Mesenchymal stem cell (in vitro differentiated cells and primary cell): ENCODE measurements at regions not wholly inside any gene's neighbourhood (a gene's known extent, or its start where the extent isn't known, plus 50 kb on each side); places are given as distances from the start of the nearest gene placed in this dataset.
"Not testable (repeated sequence)": the region's sequence is repeated elsewhere in the genome, so short reads cannot be mapped to it uniquely, and the experiment has no call there.

Experiments
- DNase-seq: peaks from one replicate; pipeline ENCODE4 v3.0.0-alpha.2; 2013
- H2AFZ ChIP-seq: one replicate; pipeline ENCODE4 v1.6.1; 2013; ENCODE audit warnings: low read depth, mild to moderate bottlenecking, control low read depth, inconsistent platforms, low read length, moderate library complexity
- H2AK5ac ChIP-seq: 2 replicates; pipeline ENCODE4 v1.6.1; 2013; ENCODE audit warnings: low read length, moderate library complexity, mild to moderate bottlenecking, inconsistent platforms; ENCODE audit not compliant: severe bottlenecking
- H2BK120ac ChIP-seq: one replicate; pipeline ENCODE4 v1.6.1; 2013; ENCODE audit warnings: low read depth, mild to moderate bottlenecking, inconsistent platforms, low read length, moderate library complexity
- H2BK12ac ChIP-seq, 2 experiments: one replicate each; pipeline ENCODE4 v1.6.1; 2013; ENCODE audit warnings: inconsistent platforms in 2 of 2, low read length in 2 of 2, mild to moderate bottlenecking in 2 of 2, moderate library complexity in 2 of 2, control low read depth in 1 of 2
- H2BK15ac ChIP-seq: one replicate; pipeline ENCODE4 v1.6.1; 2013; ENCODE audit warnings: mild to moderate bottlenecking, low read depth, inconsistent platforms; ENCODE audit not compliant: poor library complexity, severe bottlenecking
- H2BK5ac ChIP-seq: 2 replicates; pipeline ENCODE4 v1.6.1; 2013; ENCODE audit warnings: low read depth, mild to moderate bottlenecking, low read length, control low read depth, inconsistent platforms; ENCODE audit not compliant: poor library complexity, severe bottlenecking
- H3K14ac ChIP-seq, 2 experiments: one replicate each; pipeline ENCODE4 v1.6.1; 2013; ENCODE audit warnings: inconsistent platforms in 2 of 2, low read length in 2 of 2, control low read depth in 1 of 2, mild to moderate bottlenecking in 1 of 2, moderate library complexity in 1 of 2
- H3K18ac ChIP-seq, 2 experiments: one replicate each; pipeline ENCODE4 v1.6.1; 2013; ENCODE audit warnings: inconsistent platforms in 2 of 2, low read length in 2 of 2, control low read depth in 1 of 2, low read depth in 1 of 2, mild to moderate bottlenecking in 1 of 2
- H3K23ac ChIP-seq, 2 experiments: one replicate each; pipeline ENCODE4 v1.6.1; 2013; ENCODE audit warnings: inconsistent platforms in 2 of 2, low read length in 2 of 2, mild to moderate bottlenecking in 2 of 2, moderate library complexity in 2 of 2, control low read depth in 1 of 2
- H3K27ac ChIP-seq: 2 replicates; pipeline ENCODE4 v1.5.1; 2013; ENCODE audit warnings: mild to moderate bottlenecking, moderate library complexity, low read length, control low read depth, inconsistent platforms; ENCODE audit not compliant: poor library complexity, severe bottlenecking
- H3K27me3 ChIP-seq, 2 experiments: 2 replicates each; pipeline versions ENCODE4 v1.6.1 to v1.7.0; 2013; ENCODE audit warnings: low read length in 2 of 2, mild to moderate bottlenecking in 2 of 2, moderate library complexity in 2 of 2, control low read depth in 1 of 2, inconsistent platforms in 1 of 2; ENCODE audit not compliant: control insufficient read depth in 1 of 2, insufficient read depth in 1 of 2
- H3K36me3 ChIP-seq, 2 experiments: 2 replicates each; pipeline versions ENCODE4 v1.6.1 to v1.7.0; 2013; ENCODE audit warnings: low read length in 2 of 2, control low read depth in 1 of 2, inconsistent platforms in 1 of 2, low read depth in 1 of 2, mild to moderate bottlenecking in 1 of 2; ENCODE audit not compliant: insufficient read depth in 2 of 2, control insufficient read depth in 1 of 2
- H3K4ac ChIP-seq, 2 experiments: one replicate each; pipeline ENCODE4 v1.6.1; 2013; ENCODE audit warnings: inconsistent platforms in 2 of 2, low read length in 2 of 2, mild to moderate bottlenecking in 2 of 2, moderate library complexity in 2 of 2, control low read depth in 1 of 2, low read depth in 1 of 2
- H3K4me1 ChIP-seq: 2 replicates; pipeline ENCODE4 v1.6.1; 2013; ENCODE audit warnings: low read depth, low read length, control low read depth; ENCODE audit not compliant: control insufficient read depth, insufficient read depth
- H3K4me2 ChIP-seq: 2 replicates; pipeline ENCODE4 v1.6.1; 2013; ENCODE audit warnings: low read length, mild to moderate bottlenecking, inconsistent platforms; ENCODE audit not compliant: poor library complexity, severe bottlenecking
- H3K4me3 ChIP-seq, 2 experiments: 2 replicates each; pipeline versions ENCODE4 v1.5.1 to v1.7.0; 2013; ENCODE audit warnings: low read length in 2 of 2, mild to moderate bottlenecking in 2 of 2, control low read depth in 1 of 2, low read depth in 1 of 2; ENCODE audit not compliant: insufficient read depth in 1 of 2
- H3K79me1 ChIP-seq: replicated peaks from 2 replicates; pipeline ENCODE4 v1.6.1; 2013; ENCODE audit warnings: mild to moderate bottlenecking, control low read depth, low read length, inconsistent platforms; ENCODE audit not compliant: poor library complexity, severe bottlenecking
- H3K9ac ChIP-seq: 2 replicates; pipeline ENCODE4 v1.7.0; 2013; ENCODE audit warnings: mild to moderate bottlenecking, low read length, moderate library complexity
- H3K9me3 ChIP-seq: 2 replicates; pipeline ENCODE4 v1.7.0; 2013; ENCODE audit warnings: mild to moderate bottlenecking, low read length; ENCODE audit not compliant: control insufficient read depth
- H4K8ac ChIP-seq: one replicate; pipeline ENCODE4 v1.6.1; 2013; ENCODE audit warnings: inconsistent platforms, mild to moderate bottlenecking, low read length, moderate library complexity
- H4K91ac ChIP-seq: one replicate; pipeline ENCODE4 v1.6.1; 2013; ENCODE audit warnings: mild to moderate bottlenecking, low read length, inconsistent platforms
- WGBS: methylation state at CpG from one replicate; pipeline ENCODE4 v1.1.7; 2013; ENCODE audit warnings: mixed read lengths; 5-methylcytosine and 5-hydroxymethylcytosine counted together

DNA sequence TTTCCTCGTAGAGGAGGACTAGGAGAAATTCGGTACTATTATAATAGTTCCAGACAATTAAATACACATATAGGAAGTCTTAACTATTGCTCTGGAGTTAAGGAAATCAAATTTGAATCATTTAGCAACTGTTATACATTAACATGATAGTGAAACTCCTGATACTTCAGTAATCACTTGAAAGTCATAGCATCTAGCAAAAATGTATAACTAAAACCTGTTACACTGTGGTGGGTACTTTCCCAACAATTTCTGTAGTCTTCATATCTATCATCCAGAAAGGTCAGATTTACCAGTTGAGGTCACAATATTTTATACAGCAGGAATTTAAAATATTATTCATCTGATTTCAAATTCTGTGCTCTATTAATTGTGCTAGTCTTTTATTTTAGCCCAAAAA lies 669.6 kb upstream of the PCDH10 start:
- Histone ChIP-seq H3K4me1 (no peaks in the 10 kb centered on the region), H2BK15ac (no peak overlapping the region), H3K4me2 (no peak overlapping the region), H3K27me3 (no peaks in the 10 kb centered on the region), H3K79me1 (no peaks in the 10 kb centered on the region), H3K36me3 (no peaks in the 10 kb centered on the region), H2AFZ (no peak overlapping the region), H3K27ac (no peak overlapping the region), H3K4me3 (no peak overlapping the region), H3K14ac (no peak overlapping the region), H2BK120ac (no peak overlapping the region), H2BK12ac (no peak overlapping the region), H3K18ac (no peak overlapping the region), H2BK5ac (no peak overlapping the region), H4K8ac (no peak overlapping the region), H3K23ac (no peak overlapping the region), H4K91ac (no peak overlapping the region), H3K9me3 (peaks cover 9% of the 10 kb centered on the region), H3K4ac (no peak overlapping the region), H2AK5ac (no peak overlapping the region), H3K9ac (no peak overlapping the region)
- WGBS, result 80% methylated on average over 1 of the region's 2 CpGs
- DNase-seq, result no peak

DNA sequence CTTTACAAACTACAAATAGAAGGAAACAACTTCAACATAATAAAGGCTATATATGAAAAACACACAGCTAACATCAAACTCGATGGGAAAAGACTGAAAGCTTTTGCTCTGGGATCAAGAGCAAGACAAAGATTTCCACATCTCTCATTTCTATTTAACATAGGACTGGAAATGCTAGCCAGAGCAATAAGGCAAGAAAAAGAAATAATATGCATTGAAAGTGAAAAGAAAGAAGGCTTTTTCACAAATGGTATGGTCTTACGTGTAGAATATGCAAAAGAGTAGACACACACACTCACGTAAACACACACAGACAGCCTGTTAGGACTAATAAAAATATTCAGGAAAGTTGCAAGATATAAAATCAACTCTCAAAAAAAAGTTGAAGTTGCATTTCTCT lies 660.5 kb upstream of the PCDH10 start:
- WGBS, result 50% methylated on average over 1 of the region's 3 CpGs

DNA sequence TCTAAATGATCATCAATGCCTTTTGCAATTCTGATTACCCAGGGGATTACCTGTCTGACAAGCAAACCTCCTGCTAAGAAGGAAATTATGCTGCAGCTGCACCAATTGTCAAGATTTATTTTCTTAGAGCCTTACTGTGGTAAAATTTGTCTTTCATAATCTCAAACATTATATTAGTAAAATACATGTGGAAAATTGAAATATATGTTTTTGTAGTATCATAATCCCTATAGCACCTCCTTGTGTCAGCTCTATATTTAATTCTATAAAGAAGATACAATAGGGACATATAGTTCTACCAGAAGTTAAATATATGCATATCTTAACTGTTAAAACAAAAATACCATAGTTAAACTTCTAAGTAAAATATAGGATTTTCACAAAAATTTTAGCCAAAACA lies 655.6 kb upstream of the PCDH10 start:
- no peak overlapping the region for H2BK15ac ChIP-seq
- no peak overlapping the region for H3K18ac ChIP-seq
- no peak overlapping the region for H2AFZ ChIP-seq
- no peak overlapping the region for H2BK120ac ChIP-seq
- peaks cover 16% of the 10 kb centered on the region for H3K9me3 ChIP-seq
- no peaks in the 10 kb centered on the region for H3K79me1 ChIP-seq
- no peaks in the 10 kb centered on the region for H3K27me3 ChIP-seq
- DNase-seq, result no peak
- no peak overlapping the region for H3K4me2 ChIP-seq
- H3K9ac ChIP-seq, result no peak overlapping the region
- no peak overlapping the region for H3K27ac ChIP-seq
- no peak overlapping the region for H3K23ac ChIP-seq
- H3K4me3 ChIP-seq, result no peak overlapping the region
- no peak overlapping the region for H3K14ac ChIP-seq
- H2BK12ac ChIP-seq, result no peak overlapping the region
- no peaks in the 10 kb centered on the region for H3K4me1 ChIP-seq
- no peak overlapping the region for H4K91ac ChIP-seq
- no peak overlapping the region for H2AK5ac ChIP-seq
- no peak overlapping the region for H3K4ac ChIP-seq
- no peak overlapping the region for H2BK5ac ChIP-seq
- H4K8ac ChIP-seq, result no peak overlapping the region
- no peaks in the 10 kb centered on the region for H3K36me3 ChIP-seq

More for the DNA sequence above, 660.5 kb upstream of the PCDH10 start:
- Histone ChIP-seq H3K9me3 (peaks cover 18% of the 10 kb centered on the region), H2BK5ac (no peak overlapping the region), H3K23ac (no peak overlapping the region), H2BK15ac (no peak overlapping the region), H3K4me1 (no peaks in the 10 kb centered on the region), H4K91ac (no peak overlapping the region), H2AFZ (no peak overlapping the region), H3K4me3 (no peak overlapping the region), H3K27ac (no peak overlapping the region), H3K27me3 (no peaks in the 10 kb centered on the region), H3K4me2 (no peak overlapping the region), H3K18ac (no peak overlapping the region), H3K14ac (no peak overlapping the region), H2BK12ac (no peak overlapping the region), H3K79me1 (no peaks in the 10 kb centered on the region), H2AK5ac (no peak overlapping the region), H2BK120ac (no peak overlapping the region), H3K36me3 (no peaks in the 10 kb centered on the region), H3K4ac (no peak overlapping the region), H3K9ac (no peak overlapping the region), H4K8ac (no peak overlapping the region)
- DNase-seq, result no peak

DNA sequence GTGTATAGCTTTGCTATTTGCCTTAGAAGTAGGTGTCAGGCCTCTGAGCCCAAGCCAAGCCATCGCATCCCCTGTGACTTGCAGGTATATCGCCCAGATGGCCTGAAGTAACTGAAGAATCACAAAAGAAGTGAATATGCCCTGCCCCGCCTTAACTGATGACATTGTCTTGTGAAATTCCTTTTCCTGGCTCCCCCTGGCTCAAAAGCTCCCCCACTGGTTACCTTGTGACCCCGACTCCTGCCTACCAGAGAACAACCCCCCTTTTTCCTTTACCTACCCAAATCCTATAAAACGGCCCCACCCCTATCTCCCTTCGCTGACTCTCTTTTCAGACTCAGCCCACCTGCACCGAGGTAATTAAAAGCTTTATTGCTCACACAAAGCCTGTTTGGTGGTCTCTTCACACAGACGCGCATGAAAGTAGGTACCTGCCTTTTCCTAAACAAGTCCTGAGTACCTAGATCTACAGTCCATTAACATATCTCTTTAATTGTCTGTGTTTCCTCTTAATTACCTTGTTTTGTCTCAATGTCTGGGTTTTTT lies 653.8 kb upstream of the PCDH10 start:
- H2BK15ac ChIP-seq, H3K27me3 ChIP-seq, H3K4me1 ChIP-seq, H3K79me1 ChIP-seq, H3K4me3 ChIP-seq, H3K18ac ChIP-seq, H2BK120ac ChIP-seq, H2BK12ac ChIP-seq, H4K91ac ChIP-seq, H3K36me3 ChIP-seq, H3K4ac ChIP-seq, H3K9ac ChIP-seq, DNase-seq, H3K14ac ChIP-seq, H2BK5ac ChIP-seq, H3K23ac ChIP-seq, H3K4me2 ChIP-seq, H4K8ac ChIP-seq, H2AK5ac ChIP-seq, H2AFZ ChIP-seq, H3K9me3 ChIP-seq, H3K27ac ChIP-seq: not testable (repeated sequence)
- WGBS, result 56% methylated on average over 9 of the region's 9 CpGs
